HFFc6 (cell line): ENCODE measurements at regions not wholly inside any gene's neighbourhood (a gene's known extent, or its start where the extent isn't known, plus 50 kb on each side); places are given as distances from the start of the nearest gene placed in this dataset.

Experiments used
- DNase-seq: peaks from one replicate; pipeline ENCODE4 v3.0.0-alpha.2; 2018
- H3K27ac Mint-ChIP-seq: 2 replicates; pipeline ENCODE4 v1.8.0; 2020; ENCODE audit warnings: mild to moderate bottlenecking, mixed read lengths
- H3K27me3 Mint-ChIP-seq: 2 replicates; pipeline ENCODE4 v1.8.0; 2021; ENCODE audit warnings: mild to moderate bottlenecking, moderate library complexity, mixed read lengths; ENCODE audit not compliant: insufficient read depth
- H3K36me3 Mint-ChIP-seq: 2 replicates; pipeline ENCODE4 v1.8.0; 2021; ENCODE audit warnings: low read depth, mixed read lengths
- H3K4me1 Mint-ChIP-seq: 2 replicates; pipeline ENCODE4 v1.8.0; 2020; ENCODE audit warnings: low read depth, mixed read lengths
- H3K4me3 Mint-ChIP-seq: 2 replicates; pipeline ENCODE4 v1.8.0; 2020; ENCODE audit warnings: mild to moderate bottlenecking, moderate library complexity, mixed read lengths
- H3K9me3 Mint-ChIP-seq: 2 replicates; pipeline ENCODE4 v1.8.0; 2020; ENCODE audit warnings: mild to moderate bottlenecking, mixed read lengths
- CTCF ChIP-seq: fragments of 200-600 bp; sonication (generic); IDR thresholded peaks from 2 replicates; pipeline ENCODE4 v1.5.0; 2021; ENCODE audit warnings: antibody characterized with exemption, mild to moderate bottlenecking

GRCh38 chr2:45180033-45180746 is 170.9 kb upstream of the SIX2 start:
- Mint-ChIP-seq H3K27ac (no peak overlapping the region), H3K27me3 (peaks cover 33% of the 10 kb centered on the region), H3K9me3 (no peaks in the 10 kb centered on the region), H3K4me1 (peaks cover 36% of the 10 kb centered on the region), H3K36me3 (peaks cover 7% of the 10 kb centered on the region; the same call in 1 of the 2 replicates), H3K4me3 (no peak overlapping the region)
- no peak for DNase-seq
- no peak for TF ChIP-seq CTCF

DNA sequence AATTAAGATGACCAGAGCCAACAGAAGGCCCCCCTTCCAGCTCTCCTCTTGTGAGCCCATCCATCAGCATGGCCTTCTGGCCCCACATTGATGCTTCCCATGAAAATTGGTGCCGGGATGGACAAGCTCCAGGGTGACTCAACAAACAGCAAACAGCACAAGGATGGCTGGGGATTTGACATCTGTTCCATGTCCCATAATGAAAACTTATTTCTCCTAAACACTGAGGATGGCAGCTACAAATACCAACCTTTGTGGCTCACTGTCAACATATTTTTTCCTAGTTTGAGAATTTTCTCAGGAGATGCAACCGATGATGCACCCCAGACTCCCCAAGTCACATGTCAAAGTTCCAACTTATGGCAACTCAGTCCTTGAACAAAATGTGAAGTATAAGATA is 169.6 kb upstream of the SIX2 start:
- no peak overlapping the region for H3K27ac Mint-ChIP-seq
- no peaks in the 10 kb centered on the region for H3K9me3 Mint-ChIP-seq
- TF ChIP-seq CTCF = no peak
- peaks cover 28% of the 10 kb centered on the region for H3K4me1 Mint-ChIP-seq
- H3K27me3 Mint-ChIP-seq = peaks cover 31% of the 10 kb centered on the region
- DNase-seq = no peak
- H3K36me3 Mint-ChIP-seq = peaks cover 7% of the 10 kb centered on the region; the same call in 1 of the 2 replicates
- no peak overlapping the region for H3K4me3 Mint-ChIP-seq

DNA sequence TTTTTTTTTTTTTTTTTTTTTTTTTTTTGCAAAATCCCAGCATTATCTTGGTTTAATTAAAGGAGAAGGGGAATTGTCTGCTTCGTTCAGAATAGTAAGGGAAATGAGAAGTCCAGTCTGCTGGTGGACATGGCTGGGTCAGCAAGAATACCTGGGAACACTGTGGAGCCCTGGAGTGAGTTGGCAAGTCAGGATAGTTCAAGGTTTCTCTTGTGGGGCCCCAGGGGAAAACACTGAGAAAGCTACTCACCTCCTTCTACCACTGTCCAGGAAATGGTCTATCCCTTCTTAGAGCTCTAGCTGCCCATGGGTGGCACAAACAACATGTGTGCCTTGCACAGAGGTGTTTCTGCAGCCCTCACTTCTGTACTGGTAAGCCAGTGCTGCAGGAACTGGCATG is 169.1 kb upstream of the SIX2 start:
- Mint-ChIP-seq H3K9me3 (no peaks in the 10 kb centered on the region), H3K27me3 (peaks cover 31% of the 10 kb centered on the region), H3K36me3 (peaks cover 7% of the 10 kb centered on the region; the same call in 1 of the 2 replicates), H3K4me1 (peaks cover 33% of the 10 kb centered on the region), H3K27ac (peak overlapping the region; percentile 42; the same call in 1 of the 2 replicates), H3K4me3 (no peak overlapping the region)
- no peak for DNase-seq
- TF ChIP-seq CTCF = no peak

GRCh38 chr2:45177870-45178269 is 168.6 kb upstream of the SIX2 start:
- DNase-seq = peak; percentile 81
- H3K36me3 Mint-ChIP-seq = peaks cover 7% of the 10 kb centered on the region; the same call in 1 of the 2 replicates
- H3K4me1 Mint-ChIP-seq = peaks cover 38% of the 10 kb centered on the region
- no peak for TF ChIP-seq CTCF
- no peak overlapping the region for H3K4me3 Mint-ChIP-seq
- no peaks in the 10 kb centered on the region for H3K9me3 Mint-ChIP-seq
- H3K27ac Mint-ChIP-seq = no peak overlapping the region
- H3K27me3 Mint-ChIP-seq = peaks cover 29% of the 10 kb centered on the region

DNA sequence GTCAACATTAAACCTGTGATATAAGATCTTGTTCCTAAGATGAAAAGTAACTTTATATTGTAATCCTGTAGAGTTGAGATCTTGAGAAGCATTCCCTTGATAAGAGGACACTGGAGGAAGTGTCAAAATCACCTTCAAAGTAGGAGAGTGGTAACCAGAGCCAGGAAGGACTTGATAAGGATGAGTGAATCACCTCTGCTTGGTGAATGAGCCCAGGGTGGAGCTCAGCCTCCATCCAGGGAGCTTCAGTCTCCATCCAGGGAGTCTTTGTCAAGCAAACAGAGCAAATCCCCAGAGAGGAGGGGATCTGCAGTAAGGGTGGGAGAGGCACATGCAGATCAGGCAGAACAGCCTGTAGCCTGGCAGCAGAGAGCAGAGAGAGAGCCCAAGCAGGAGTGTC is 167.1 kb upstream of the SIX2 start:
- peaks cover 20% of the 10 kb centered on the region for H3K27me3 Mint-ChIP-seq
- H3K4me3 Mint-ChIP-seq = no peak overlapping the region
- H3K9me3 Mint-ChIP-seq = no peaks in the 10 kb centered on the region
- no peak overlapping the region for H3K27ac Mint-ChIP-seq
- H3K4me1 Mint-ChIP-seq = peaks cover 46% of the 10 kb centered on the region
- DNase-seq = no peak
- no peak for TF ChIP-seq CTCF
- H3K36me3 Mint-ChIP-seq = peaks cover 7% of the 10 kb centered on the region; the same call in 1 of the 2 replicates
